SK-N-SH treated with all-trans-retinoic acid at 6 μM for 48 hours (cell line): ENCODE measurements at regions not wholly inside any gene's neighbourhood (a gene's known extent, or its start where the extent isn't known, plus 50 kb on each side); places are given as distances from the start of the nearest gene placed in this dataset.

Source experiments
- ATAC-seq: fragments of 200-7000 bp; cut with Tn5 transposase; 3 replicates; pipeline ENCODE4 v1.9.1; 2020; ENCODE audit warnings: mild to moderate bottlenecking, moderate library complexity
- ARNTL ChIP-seq: fragments of 450-650 bp; formaldehyde crosslinking; IDR thresholded peaks from 2 replicates; pipeline ENCODE4 v1.5.0; 2020; ENCODE audit warnings: low read depth, mild to moderate bottlenecking, moderate library complexity, borderline replicate concordance
- BACH2 ChIP-seq: fragments of 250-450 bp; sonication (Bioruptor Pico); IDR thresholded peaks from 2 replicates; pipeline ENCODE4 v1.9.0; 2021; ENCODE audit warnings: mild to moderate bottlenecking, borderline replicate concordance
- CSDC2 ChIP-seq: fragments of 250-450 bp; sonication (Bioruptor Pico); IDR thresholded peaks from 2 replicates; pipeline ENCODE4 v1.5.0; 2020; ENCODE audit warnings: mild to moderate bottlenecking, moderate library complexity
- ESRRG ChIP-seq: fragments of 250-450 bp; sonication (Bioruptor Pico); IDR thresholded peaks from 2 replicates; pipeline ENCODE4 v1.6.1; 2021; ENCODE audit warnings: mild to moderate bottlenecking
- ISL1 ChIP-seq: fragments of 250-450 bp; sonication (Bioruptor Pico); IDR thresholded peaks from 2 replicates; pipeline ENCODE4 v2.1.2; 2022; ENCODE audit warnings: mild to moderate bottlenecking, moderate library complexity
- OSR1 ChIP-seq: fragments of 250-450 bp; sonication (Bioruptor Pico); IDR thresholded peaks from 2 replicates; pipeline ENCODE4 v1.8.0; 2022; ENCODE audit warnings: moderate library complexity, mild to moderate bottlenecking, inconsistent platforms
- PPARA ChIP-seq: fragments of 250-450 bp; sonication (Bioruptor Pico); IDR thresholded peaks from 2 replicates; pipeline ENCODE4 v1.5.0; 2020; ENCODE audit warnings: mild to moderate bottlenecking, borderline replicate concordance
- RARB ChIP-seq: fragments of 250-450 bp; sonication (Bioruptor Pico); IDR thresholded peaks from 2 replicates; pipeline ENCODE4 v1.8.0; 2021; ENCODE audit warnings: mild to moderate bottlenecking, moderate library complexity
- SNAI2 ChIP-seq: fragments of 250-450 bp; sonication (Bioruptor Pico); IDR thresholded peaks from 2 replicates; pipeline ENCODE4 v1.5.0; 2020; ENCODE audit warnings: mild to moderate bottlenecking, moderate library complexity
- TOX ChIP-seq: fragments of 250-450 bp; sonication (Bioruptor Pico); IDR thresholded peaks from 2 replicates; pipeline ENCODE4 v1.8.0; 2021; ENCODE audit warnings: mild to moderate bottlenecking, moderate library complexity, borderline replicate concordance
- ZC3H10 ChIP-seq: fragments of 250-450 bp; sonication (Bioruptor Pico); IDR thresholded peaks from 2 replicates; pipeline ENCODE4 v1.5.1; 2021; ENCODE audit warnings: mild to moderate bottlenecking, moderate library complexity
- ZFP3 ChIP-seq: fragments of 250-450 bp; sonication (Bioruptor Pico); IDR thresholded peaks from 2 replicates; pipeline ENCODE4 v1.5.0; 2020; ENCODE audit warnings: mild to moderate bottlenecking, moderate library complexity
- ZFP30 ChIP-seq: fragments of 450-650 bp; formaldehyde crosslinking; IDR thresholded peaks from 2 replicates; pipeline ENCODE4 v1.5.0; 2022; ENCODE audit warnings: mild to moderate bottlenecking, moderate library complexity
- ZNF565 ChIP-seq: fragments of 450-650 bp; formaldehyde crosslinking; conservative IDR thresholded peaks from 2 replicates; pipeline ENCODE4 v1.5.0; 2020; ENCODE audit warnings: low read depth, mild to moderate bottlenecking, moderate library complexity
- ZNF8 ChIP-seq: fragments of 450-650 bp; formaldehyde crosslinking; IDR thresholded peaks from 2 replicates; pipeline ENCODE4 v1.5.0; 2020; ENCODE audit warnings: mild to moderate bottlenecking, moderate library complexity
- TF ChIP-seq, protein P1 (sequence below): fragments of 250-450 bp; sonication (Bioruptor Pico); IDR thresholded peaks from 2 replicates; pipeline ENCODE4 v1.8.0; 2021; ENCODE audit warnings: low read depth, mild to moderate bottlenecking, moderate library complexity, borderline replicate concordance
- TF ChIP-seq, protein P2 (sequence below): fragments of 250-450 bp; sonication (Bioruptor Pico); IDR thresholded peaks from 2 replicates; pipeline ENCODE4 v1.5.1; 2020; ENCODE audit warnings: low read depth, mild to moderate bottlenecking, moderate library complexity
- TF ChIP-seq, protein P3 (sequence below): fragments of 250-450 bp; sonication (Bioruptor Pico); IDR thresholded peaks from 2 replicates; pipeline ENCODE4 v1.8.0; 2020; ENCODE audit warnings: mild to moderate bottlenecking, moderate library complexity, borderline replicate concordance
- TF ChIP-seq, protein P4 (sequence below): fragments of 250-450 bp; sonication (Bioruptor Pico); IDR thresholded peaks from 2 replicates; pipeline ENCODE4 v1.5.1; 2021; ENCODE audit warnings: mild to moderate bottlenecking, moderate library complexity
- TF ChIP-seq, protein P5 (sequence below): fragments of 250-450 bp; sonication (Bioruptor Pico); IDR thresholded peaks from 2 replicates; pipeline ENCODE4 v1.5.0; 2020; ENCODE audit warnings: mild to moderate bottlenecking, moderate library complexity

DNA sequence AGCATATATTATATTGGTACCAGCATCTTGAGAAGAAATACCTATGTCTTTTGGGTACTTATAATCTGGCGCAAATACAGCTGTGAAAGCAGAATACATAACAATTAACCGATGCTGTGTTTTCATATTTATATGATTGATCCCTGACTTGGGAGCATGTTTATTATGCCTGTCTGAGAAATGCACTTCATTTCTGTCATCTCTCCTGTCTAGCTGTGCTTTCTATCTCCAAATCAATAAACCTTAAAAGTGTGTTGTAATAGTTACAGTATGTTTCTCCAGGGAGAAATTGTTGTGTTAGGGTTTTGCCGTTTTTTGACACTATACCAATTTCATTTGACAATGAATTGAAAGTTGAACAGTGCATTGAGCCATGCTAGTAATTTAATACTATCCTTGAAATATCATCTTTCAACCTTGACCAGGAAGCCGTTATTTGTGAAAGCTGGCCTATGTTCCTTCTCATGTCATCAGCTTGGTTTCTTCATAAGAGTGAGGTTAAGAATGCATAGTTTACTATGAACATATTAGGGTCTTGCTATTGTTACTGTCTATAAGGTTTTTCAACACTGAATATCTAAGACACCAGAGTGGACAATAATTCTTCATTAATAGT, 206.2 kb upstream of the PCDH18 start:
- TF ChIP-seq, protein P1, sequence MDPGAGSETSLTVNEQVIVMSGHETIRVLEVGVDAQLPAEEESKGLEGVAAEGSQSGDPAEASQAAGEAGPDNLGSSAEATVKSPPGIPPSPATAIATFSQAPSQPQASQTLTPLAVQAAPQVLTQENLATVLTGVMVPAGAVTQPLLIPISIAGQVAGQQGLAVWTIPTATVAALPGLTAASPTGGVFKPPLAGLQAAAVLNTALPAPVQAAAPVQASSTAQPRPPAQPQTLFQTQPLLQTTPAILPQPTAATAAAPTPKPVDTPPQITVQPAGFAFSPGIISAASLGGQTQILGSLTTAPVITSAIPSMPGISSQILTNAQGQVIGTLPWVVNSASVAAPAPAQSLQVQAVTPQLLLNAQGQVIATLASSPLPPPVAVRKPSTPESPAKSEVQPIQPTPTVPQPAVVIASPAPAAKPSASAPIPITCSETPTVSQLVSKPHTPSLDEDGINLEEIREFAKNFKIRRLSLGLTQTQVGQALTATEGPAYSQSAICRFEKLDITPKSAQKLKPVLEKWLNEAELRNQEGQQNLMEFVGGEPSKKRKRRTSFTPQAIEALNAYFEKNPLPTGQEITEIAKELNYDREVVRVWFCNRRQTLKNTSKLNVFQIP: no peak
- 0 out of 2 replicates have a peak, but pooled peaks have one; percentile 64 for TF ChIP-seq TOX (CRISPR knock-in tag)
- ATAC-seq: no peak

DNA sequence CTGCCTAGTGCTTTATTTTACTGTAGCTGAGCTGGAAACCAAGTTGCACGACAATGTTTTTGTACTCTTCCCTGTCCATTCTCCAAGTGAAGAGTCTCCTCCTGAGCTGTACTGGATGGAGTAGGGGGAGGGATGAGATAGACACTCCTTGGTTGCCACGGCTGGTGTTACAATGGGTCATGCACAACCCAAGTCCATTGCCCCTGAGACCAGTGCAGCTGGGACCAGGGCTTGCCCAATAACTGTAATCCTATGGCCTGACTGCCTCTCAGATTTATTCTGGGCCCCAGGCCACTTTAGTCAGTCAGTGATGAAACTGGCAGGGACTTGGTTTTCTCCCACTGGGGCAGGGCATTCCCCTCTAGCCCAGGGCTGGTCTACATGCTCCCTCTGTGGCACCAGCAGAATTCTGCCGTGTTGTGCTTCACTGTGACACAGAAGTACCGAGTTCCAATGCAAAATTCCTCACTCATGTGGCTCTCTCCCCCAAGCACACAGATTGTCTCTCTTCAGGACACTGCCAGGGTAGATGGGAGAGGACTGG, 203.3 kb upstream of the PCDH18 start:
- no peak for ATAC-seq
- TF ChIP-seq, protein P2, sequence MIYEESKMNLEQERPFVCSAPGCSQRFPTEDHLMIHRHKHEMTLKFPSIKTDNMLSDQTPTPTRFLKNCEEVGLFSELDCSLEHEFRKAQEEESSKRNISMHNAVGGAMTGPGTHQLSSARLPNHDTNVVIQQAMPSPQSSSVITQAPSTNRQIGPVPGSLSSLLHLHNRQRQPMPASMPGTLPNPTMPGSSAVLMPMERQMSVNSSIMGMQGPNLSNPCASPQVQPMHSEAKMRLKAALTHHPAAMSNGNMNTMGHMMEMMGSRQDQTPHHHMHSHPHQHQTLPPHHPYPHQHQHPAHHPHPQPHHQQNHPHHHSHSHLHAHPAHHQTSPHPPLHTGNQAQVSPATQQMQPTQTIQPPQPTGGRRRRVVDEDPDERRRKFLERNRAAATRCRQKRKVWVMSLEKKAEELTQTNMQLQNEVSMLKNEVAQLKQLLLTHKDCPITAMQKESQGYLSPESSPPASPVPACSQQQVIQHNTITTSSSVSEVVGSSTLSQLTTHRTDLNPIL (CRISPR knock-in tag): no peak
- TF ChIP-seq CSDC2 (CRISPR knock-in tag) (no peak), ISL1 (no peak), OSR1 (CRISPR knock-in tag) (no peak), ZNF8 (CRISPR knock-in tag) (no peak), ZFP3 (CRISPR knock-in tag) (no peak), ZFP30 (CRISPR knock-in tag) (no peak), ESRRG (CRISPR knock-in tag) (no peak), TOX (CRISPR knock-in tag) (no peak), SNAI2 (CRISPR knock-in tag) (no peak), ZNF565 (CRISPR knock-in tag) (no peak), PPARA (no peak)
- TF ChIP-seq, protein P3, sequence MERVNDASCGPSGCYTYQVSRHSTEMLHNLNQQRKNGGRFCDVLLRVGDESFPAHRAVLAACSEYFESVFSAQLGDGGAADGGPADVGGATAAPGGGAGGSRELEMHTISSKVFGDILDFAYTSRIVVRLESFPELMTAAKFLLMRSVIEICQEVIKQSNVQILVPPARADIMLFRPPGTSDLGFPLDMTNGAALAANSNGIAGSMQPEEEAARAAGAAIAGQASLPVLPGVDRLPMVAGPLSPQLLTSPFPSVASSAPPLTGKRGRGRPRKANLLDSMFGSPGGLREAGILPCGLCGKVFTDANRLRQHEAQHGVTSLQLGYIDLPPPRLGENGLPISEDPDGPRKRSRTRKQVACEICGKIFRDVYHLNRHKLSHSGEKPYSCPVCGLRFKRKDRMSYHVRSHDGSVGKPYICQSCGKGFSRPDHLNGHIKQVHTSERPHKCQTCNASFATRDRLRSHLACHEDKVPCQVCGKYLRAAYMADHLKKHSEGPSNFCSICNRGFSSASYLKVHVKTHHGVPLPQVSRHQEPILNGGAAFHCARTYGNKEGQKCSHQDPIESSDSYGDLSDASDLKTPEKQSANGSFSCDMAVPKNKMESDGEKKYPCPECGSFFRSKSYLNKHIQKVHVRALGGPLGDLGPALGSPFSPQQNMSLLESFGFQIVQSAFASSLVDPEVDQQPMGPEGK: no peak
- TF ChIP-seq, protein P4, sequence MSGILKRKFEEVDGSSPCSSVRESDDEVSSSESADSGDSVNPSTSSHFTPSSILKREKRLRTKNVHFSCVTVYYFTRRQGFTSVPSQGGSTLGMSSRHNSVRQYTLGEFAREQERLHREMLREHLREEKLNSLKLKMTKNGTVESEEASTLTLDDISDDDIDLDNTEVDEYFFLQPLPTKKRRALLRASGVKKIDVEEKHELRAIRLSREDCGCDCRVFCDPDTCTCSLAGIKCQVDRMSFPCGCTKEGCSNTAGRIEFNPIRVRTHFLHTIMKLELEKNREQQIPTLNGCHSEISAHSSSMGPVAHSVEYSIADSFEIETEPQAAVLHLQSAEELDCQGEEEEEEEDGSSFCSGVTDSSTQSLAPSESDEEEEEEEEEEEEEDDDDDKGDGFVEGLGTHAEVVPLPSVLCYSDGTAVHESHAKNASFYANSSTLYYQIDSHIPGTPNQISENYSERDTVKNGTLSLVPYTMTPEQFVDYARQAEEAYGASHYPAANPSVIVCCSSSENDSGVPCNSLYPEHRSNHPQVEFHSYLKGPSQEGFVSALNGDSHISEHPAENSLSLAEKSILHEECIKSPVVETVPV: no peak

DNA sequence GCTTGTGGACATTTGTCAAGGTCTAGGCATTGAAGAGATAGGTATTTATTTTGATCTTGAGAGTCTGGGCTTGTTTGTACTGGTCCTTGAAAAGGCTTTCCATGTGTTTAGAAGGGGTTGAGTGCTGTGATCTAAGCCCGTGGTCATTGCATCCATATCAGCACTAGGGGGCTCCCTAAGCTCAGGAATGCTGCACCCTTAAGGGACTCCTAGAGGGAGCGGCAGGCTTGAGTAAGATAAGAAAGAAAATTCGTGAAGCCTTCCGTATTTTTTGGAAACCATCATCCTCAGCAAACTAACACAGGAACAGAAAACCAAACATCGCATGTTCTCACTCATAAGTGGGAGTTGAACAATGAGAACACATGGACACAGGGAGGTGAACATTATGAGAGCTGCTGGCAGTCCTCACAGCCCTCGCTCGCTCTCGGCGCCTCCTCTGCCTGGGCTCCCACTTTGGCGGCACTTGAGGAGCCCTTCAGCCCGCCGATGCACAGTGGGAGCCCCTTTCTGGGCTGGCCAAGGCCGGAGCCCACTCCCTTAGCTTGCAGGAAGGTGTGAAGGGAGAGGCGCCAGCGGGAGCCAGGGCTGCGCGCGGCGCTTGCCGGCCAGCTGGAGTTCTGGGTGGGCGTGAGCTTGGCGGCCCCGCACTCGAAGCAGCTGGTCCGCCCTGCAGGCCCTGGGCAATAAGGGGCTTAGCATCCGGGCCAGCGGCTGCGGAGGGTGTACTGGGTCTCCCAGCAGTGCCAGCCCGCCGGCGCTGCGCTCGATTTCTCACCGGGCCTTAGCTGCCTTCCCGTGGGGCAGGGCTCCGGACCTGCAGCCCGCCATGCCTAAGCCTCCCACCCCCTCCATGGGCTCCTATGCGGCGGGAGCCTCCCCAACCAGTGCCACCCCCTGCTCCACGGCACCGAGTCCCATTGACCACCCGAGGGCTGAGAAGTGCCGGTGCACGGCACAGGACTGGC, 201.2 kb upstream of the PCDH18 start:
- peak; percentile 60; the same call in 2 of the 3 replicates for ATAC-seq

DNA sequence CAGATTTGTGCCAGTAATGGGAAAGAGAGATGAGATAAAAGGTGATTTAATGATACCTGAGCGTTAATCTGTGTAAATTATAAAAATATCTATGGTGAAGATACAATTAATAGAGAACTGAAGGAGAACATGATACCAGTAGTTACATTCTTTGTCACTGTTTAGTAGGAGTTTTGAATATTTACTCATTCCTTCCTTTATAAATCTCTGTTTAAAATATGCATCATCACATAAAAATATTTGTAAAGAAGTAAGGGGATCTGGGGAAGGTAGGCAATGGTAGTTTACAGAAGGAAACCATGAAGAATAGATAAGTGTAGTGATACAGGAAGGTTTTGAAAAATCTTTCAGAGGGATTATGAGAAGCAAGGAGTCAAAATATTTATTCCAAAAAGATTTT, 190.6 kb upstream of the PCDH18 start:
- no peak for ATAC-seq
- TF ChIP-seq ZC3H10 (CRISPR knock-in tag): no peak
- no peak for TF ChIP-seq TOX (CRISPR knock-in tag)
- TF ChIP-seq BACH2 (CRISPR knock-in tag): no peak
- TF ChIP-seq ZFP3 (CRISPR knock-in tag): no peak
- no peak for TF ChIP-seq ARNTL (CRISPR knock-in tag)
- TF ChIP-seq, protein P4: no peak
- no peak for TF ChIP-seq SNAI2 (CRISPR knock-in tag)
- TF ChIP-seq ZNF8 (CRISPR knock-in tag): no peak
- TF ChIP-seq ZFP30 (CRISPR knock-in tag): no peak
- TF ChIP-seq RARB (CRISPR knock-in tag): no peak
- TF ChIP-seq, protein P5, sequence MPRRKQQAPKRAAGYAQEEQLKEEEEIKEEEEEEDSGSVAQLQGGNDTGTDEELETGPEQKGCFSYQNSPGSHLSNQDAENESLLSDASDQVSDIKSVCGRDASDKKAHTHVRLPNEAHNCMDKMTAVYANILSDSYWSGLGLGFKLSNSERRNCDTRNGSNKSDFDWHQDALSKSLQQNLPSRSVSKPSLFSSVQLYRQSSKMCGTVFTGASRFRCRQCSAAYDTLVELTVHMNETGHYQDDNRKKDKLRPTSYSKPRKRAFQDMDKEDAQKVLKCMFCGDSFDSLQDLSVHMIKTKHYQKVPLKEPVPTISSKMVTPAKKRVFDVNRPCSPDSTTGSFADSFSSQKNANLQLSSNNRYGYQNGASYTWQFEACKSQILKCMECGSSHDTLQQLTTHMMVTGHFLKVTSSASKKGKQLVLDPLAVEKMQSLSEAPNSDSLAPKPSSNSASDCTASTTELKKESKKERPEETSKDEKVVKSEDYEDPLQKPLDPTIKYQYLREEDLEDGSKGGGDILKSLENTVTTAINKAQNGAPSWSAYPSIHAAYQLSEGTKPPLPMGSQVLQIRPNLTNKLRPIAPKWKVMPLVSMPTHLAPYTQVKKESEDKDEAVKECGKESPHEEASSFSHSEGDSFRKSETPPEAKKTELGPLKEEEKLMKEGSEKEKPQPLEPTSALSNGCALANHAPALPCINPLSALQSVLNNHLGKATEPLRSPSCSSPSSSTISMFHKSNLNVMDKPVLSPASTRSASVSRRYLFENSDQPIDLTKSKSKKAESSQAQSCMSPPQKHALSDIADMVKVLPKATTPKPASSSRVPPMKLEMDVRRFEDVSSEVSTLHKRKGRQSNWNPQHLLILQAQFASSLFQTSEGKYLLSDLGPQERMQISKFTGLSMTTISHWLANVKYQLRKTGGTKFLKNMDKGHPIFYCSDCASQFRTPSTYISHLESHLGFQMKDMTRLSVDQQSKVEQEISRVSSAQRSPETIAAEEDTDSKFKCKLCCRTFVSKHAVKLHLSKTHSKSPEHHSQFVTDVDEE (CRISPR knock-in tag): no peak
- TF ChIP-seq PPARA: no peak
- TF ChIP-seq, protein P3: no peak
